ENCODE measurements at regions not wholly inside any gene's neighbourhood (a gene's known extent, or its start where the extent isn't known, plus 50 kb on each side); places are given as distances from the start of the nearest gene placed in this dataset.

DNA sequence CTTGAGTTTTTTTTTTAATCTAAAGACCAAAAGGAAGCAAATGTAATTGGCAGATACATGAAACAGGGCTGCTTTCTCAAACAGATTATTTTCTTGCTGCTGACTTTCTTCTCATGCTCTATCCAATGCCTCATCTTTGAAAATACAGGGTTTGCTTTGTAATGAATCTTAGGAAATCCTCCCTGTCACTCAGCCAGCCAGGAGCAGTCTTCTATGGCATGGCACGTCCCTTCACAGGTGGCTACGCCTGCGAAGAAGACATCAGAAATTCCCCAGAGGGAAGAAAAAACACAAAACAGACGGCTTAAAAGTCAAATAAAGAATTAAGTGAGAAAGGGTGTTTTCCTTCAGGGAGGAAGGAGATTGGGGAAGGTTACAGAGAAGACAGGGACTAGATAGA lies 242.5 kb downstream of the IGSF11 start:
- CTCF ChIA-PET, result no interaction called here
- Histone ChIP-seq H3K4me3 (ENCODE audit: low read depth in 2 of 2, low read length in 1 of 2) (no peak overlapping the region), H2AFZ (ENCODE audit: low read depth) (no peak overlapping the region), H3K4me2 (no peak overlapping the region), H3K27me3 (ENCODE audit: insufficient read depth) (no peaks in the 10 kb centered on the region), H3K27ac (ENCODE audit: low read depth in 2 of 2, low read length in 1 of 2) (no peak overlapping the region), H3K9me3 (no peaks in the 10 kb centered on the region), H3K9me2 (no peaks in the 10 kb centered on the region), H3K36me3 (replicated peaks in 1 of 2; ENCODE audit: control insufficient read depth in 1 of 2, insufficient read depth in 2 of 2, low read length in 1 of 2) (no peaks in the 10 kb centered on the region), H3F3A (replicated peaks; ENCODE audit: insufficient read depth) (no peaks in the 10 kb centered on the region), H3K79me2 (ENCODE audit: insufficient read depth) (no peaks in the 10 kb centered on the region), H3K9ac (no peak overlapping the region), H4K20me1 (ENCODE audit: insufficient read depth) (no peaks in the 10 kb centered on the region), H3K4me1 (ENCODE audit: control insufficient read depth in 1 of 2, insufficient read depth in 2 of 2, low read depth in 1 of 2, low read length in 1 of 2) (no peaks in the 10 kb centered on the region)
- POLR2A ChIA-PET, result no interaction called here
- DNase-seq, result no peak
- 54% methylated on average over 4 of the region's 4 CpGs for WGBS (ENCODE audit: low lambda C conversion rate)
- no peak for TF ChIP-seq NRF1 (IDR thresholded peaks at IDR 0.05; ENCODE audit: low read depth, low read length)
- TF ChIP-seq EP300 (IDR thresholded peaks at IDR 0.05; ENCODE audit: borderline replicate concordance in 1 of 2, low read depth in 1 of 2, low read length in 1 of 2), result no peak
- no peak for TF ChIP-seq FOXM1 (IDR thresholded peaks at IDR 0.05; ENCODE audit: low read depth)
- no peak for TF ChIP-seq TAF1 (IDR thresholded peaks at IDR 0.05; ENCODE audit: borderline replicate concordance, low read depth, low read length)

- Histone ChIP-seq H3K9me2 (no peaks in the 10 kb centered on the region), H3K27me3 (ENCODE audit: insufficient read depth) (no peaks in the 10 kb centered on the region), H3K79me2 (ENCODE audit: insufficient read depth) (no peaks in the 10 kb centered on the region), H3K4me3 (ENCODE audit: low read depth in 2 of 2, low read length in 1 of 2) (no peak overlapping the region), H3K4me1 (ENCODE audit: control insufficient read depth in 1 of 2, insufficient read depth in 2 of 2, low read depth in 1 of 2, low read length in 1 of 2) (no peaks in the 10 kb centered on the region), H3K27ac (ENCODE audit: low read depth in 2 of 2, low read length in 1 of 2) (no peak overlapping the region), H3K9me3 (no peaks in the 10 kb centered on the region), H4K20me1 (ENCODE audit: insufficient read depth) (no peaks in the 10 kb centered on the region), H2AFZ (ENCODE audit: low read depth) (no peak overlapping the region), H3K4me2 (no peak overlapping the region), H3K9ac (no peak overlapping the region), H3K36me3 (replicated peaks in 1 of 2; ENCODE audit: control insufficient read depth in 1 of 2, insufficient read depth in 2 of 2, low read length in 1 of 2) (no peaks in the 10 kb centered on the region), H3F3A (replicated peaks; ENCODE audit: insufficient read depth) (no peaks in the 10 kb centered on the region)
- CTCF ChIA-PET, result interaction anchor here (1.4 kb wide), 1 partner anchor 89 kb away, joined by 3 read pairs; no protein-coding TSS in a partner anchor
- TF ChIP-seq ELF1 (IDR thresholded peaks at IDR 0.05), result no peak
- TF ChIP-seq, protein P1, sequence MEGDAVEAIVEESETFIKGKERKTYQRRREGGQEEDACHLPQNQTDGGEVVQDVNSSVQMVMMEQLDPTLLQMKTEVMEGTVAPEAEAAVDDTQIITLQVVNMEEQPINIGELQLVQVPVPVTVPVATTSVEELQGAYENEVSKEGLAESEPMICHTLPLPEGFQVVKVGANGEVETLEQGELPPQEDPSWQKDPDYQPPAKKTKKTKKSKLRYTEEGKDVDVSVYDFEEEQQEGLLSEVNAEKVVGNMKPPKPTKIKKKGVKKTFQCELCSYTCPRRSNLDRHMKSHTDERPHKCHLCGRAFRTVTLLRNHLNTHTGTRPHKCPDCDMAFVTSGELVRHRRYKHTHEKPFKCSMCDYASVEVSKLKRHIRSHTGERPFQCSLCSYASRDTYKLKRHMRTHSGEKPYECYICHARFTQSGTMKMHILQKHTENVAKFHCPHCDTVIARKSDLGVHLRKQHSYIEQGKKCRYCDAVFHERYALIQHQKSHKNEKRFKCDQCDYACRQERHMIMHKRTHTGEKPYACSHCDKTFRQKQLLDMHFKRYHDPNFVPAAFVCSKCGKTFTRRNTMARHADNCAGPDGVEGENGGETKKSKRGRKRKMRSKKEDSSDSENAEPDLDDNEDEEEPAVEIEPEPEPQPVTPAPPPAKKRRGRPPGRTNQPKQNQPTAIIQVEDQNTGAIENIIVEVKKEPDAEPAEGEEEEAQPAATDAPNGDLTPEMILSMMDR (IDR thresholded peaks at IDR 0.05), result no peak
- TF ChIP-seq RAD21 (IDR thresholded peaks at IDR 0.05; ENCODE audit: low read length), result no peak
- no peak for TF ChIP-seq CHD2 (IDR thresholded peaks at IDR 0.05; ENCODE audit: low read length, partially characterized antibody)
- TF ChIP-seq, protein P2, sequence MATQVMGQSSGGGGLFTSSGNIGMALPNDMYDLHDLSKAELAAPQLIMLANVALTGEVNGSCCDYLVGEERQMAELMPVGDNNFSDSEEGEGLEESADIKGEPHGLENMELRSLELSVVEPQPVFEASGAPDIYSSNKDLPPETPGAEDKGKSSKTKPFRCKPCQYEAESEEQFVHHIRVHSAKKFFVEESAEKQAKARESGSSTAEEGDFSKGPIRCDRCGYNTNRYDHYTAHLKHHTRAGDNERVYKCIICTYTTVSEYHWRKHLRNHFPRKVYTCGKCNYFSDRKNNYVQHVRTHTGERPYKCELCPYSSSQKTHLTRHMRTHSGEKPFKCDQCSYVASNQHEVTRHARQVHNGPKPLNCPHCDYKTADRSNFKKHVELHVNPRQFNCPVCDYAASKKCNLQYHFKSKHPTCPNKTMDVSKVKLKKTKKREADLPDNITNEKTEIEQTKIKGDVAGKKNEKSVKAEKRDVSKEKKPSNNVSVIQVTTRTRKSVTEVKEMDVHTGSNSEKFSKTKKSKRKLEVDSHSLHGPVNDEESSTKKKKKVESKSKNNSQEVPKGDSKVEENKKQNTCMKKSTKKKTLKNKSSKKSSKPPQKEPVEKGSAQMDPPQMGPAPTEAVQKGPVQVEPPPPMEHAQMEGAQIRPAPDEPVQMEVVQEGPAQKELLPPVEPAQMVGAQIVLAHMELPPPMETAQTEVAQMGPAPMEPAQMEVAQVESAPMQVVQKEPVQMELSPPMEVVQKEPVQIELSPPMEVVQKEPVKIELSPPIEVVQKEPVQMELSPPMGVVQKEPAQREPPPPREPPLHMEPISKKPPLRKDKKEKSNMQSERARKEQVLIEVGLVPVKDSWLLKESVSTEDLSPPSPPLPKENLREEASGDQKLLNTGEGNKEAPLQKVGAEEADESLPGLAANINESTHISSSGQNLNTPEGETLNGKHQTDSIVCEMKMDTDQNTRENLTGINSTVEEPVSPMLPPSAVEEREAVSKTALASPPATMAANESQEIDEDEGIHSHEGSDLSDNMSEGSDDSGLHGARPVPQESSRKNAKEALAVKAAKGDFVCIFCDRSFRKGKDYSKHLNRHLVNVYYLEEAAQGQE (IDR thresholded peaks at IDR 0.05; ENCODE audit: low read depth, low read length), result no peak
- POLR2A ChIA-PET, result no interaction called here
- no peak for DNase-seq
Measured at GRCh38 chr3:118793176-118793575, 241.5 kb downstream of the IGSF11 start.
